GM18511 (cell line): ENCODE measurements at regions not wholly inside any gene's neighbourhood (a gene's known extent, or its start where the extent isn't known, plus 50 kb on each side); places are given as distances from the start of the nearest gene placed in this dataset.
A peak's percentile ranks its signal among the peaks of the same experiment; 100 is the strongest.
"Not testable (repeated sequence)": the region's sequence is repeated elsewhere in the genome, so short reads cannot be mapped to it uniquely, and the experiment has no call there.

Source experiments
- ATAC-seq: cut with Tn5 transposase; IDR thresholded peaks from one replicate; pipeline ENCODE4 v1.9.1; 2021; ENCODE audit warnings: mild to moderate bottlenecking, moderate library complexity; ENCODE audit not compliant: unreplicated experiment

GRCh38 chr4:110837896-110838450 lies 215.1 kb upstream of the PITX2 start:
- no peak for ATAC-seq

- no peak for ATAC-seq
These were observed 217.4 kb upstream of the PITX2 start for GRCh38 chr4:110840221-110840654.

GRCh38 chr4:110848787-110849186 lies 225.9 kb upstream of the PITX2 start:
- ATAC-seq: no peak

GRCh38 chr4:110849461-110849860 lies 226.6 kb upstream of the PITX2 start:
- no peak for ATAC-seq

GRCh38 chr4:110850461-110851442 lies 227.9 kb upstream of the PITX2 start:
- no peak for ATAC-seq

- no peak for ATAC-seq
These were observed 229.1 kb upstream of the PITX2 start for GRCh38 chr4:110851989-110852388.

GRCh38 chr4:110852793-110853192 lies 229.9 kb upstream of the PITX2 start:
- no peak for ATAC-seq

GRCh38 chr4:110853242-110853641 lies 230.4 kb upstream of the PITX2 start:
- no peak for ATAC-seq

- ATAC-seq: no peak
These were observed 231.3 kb upstream of the PITX2 start for GRCh38 chr4:110854021-110854678.

GRCh38 chr4:110860125-110860524 lies 237.2 kb upstream of the PITX2 start:
- ATAC-seq: no peak

GRCh38 chr4:110860901-110861300 lies 238.0 kb upstream of the PITX2 start:
- no peak for ATAC-seq

- ATAC-seq: no peak
These were observed 242.9 kb upstream of the PITX2 start for GRCh38 chr4:110865611-110866259.

GRCh38 chr4:110867251-110867960 lies 244.5 kb upstream of the PITX2 start:
- peak; percentile 73 for ATAC-seq

- ATAC-seq: no peak
These were observed 245.3 kb upstream of the PITX2 start for GRCh38 chr4:110867981-110868720.

GRCh38 chr4:110869114-110869513 lies 246.2 kb upstream of the PITX2 start:
- ATAC-seq: no peak

GRCh38 chr4:110869862-110870572 lies 247.1 kb upstream of the PITX2 start:
- ATAC-seq: peak; percentile 87

GRCh38 chr4:110876214-110876613 lies 253.3 kb upstream of the PITX2 start:
- not testable (repeated sequence) for ATAC-seq

GRCh38 chr4:110876866-110877265 lies 254.0 kb upstream of the PITX2 start:
- ATAC-seq: no peak

- no peak for ATAC-seq
These were observed 255.0 kb upstream of the PITX2 start for GRCh38 chr4:110877778-110878370.
